Vagina (tissue), 2 donors: ENCODE measurements at regions not wholly inside any gene's neighbourhood (a gene's known extent, or its start where the extent isn't known, plus 50 kb on each side); places are given as distances from the start of the nearest gene placed in this dataset.

ENCODE experiments used
- DNase-seq, 2 donors: peaks; one replicate each; pipeline ENCODE4 v3.0.0-alpha.2; 2017; ENCODE audit errors: extremely low spot score in 2 of 2
- H3K27ac ChIP-seq: fragments of 200-600 bp; sonication (generic); one replicate; pipeline ENCODE4 v1.5.1; 2019
- H3K27me3 ChIP-seq: fragments of 200-600 bp; sonication (generic); one replicate; pipeline ENCODE4 v1.5.1; 2019
- H3K36me3 ChIP-seq, 2 donors: fragments of 200-600 bp; sonication (generic); one replicate each; pipeline ENCODE4 v1.5.1; 2017 to 2019
- H3K4me1 ChIP-seq: fragments of 200-600 bp; sonication (generic); one replicate; pipeline ENCODE4 v1.5.1; 2019
- H3K4me3 ChIP-seq, 2 donors: fragments of 200-600 bp; sonication (generic); 1 replicate in 1 of 2; 2 replicates in 1 of 2; pipeline ENCODE4 v1.5.1; 2016 to 2019
- H3K9me3 ChIP-seq: fragments of 200-600 bp; sonication (generic); one replicate; pipeline ENCODE4 v1.5.1; 2019
- POLR2A ChIP-seq, 2 donors: fragments of 450-650 bp; IDR thresholded peaks; one replicate each; pipeline ENCODE4 v1.6.1; 2017; ENCODE audit warnings: antibody characterized with exemption in 2 of 2, mild to moderate bottlenecking in 2 of 2, moderate library complexity in 2 of 2
- POLR2AphosphoS5 ChIP-seq, 2 donors: sonication (generic); formaldehyde crosslinking; IDR thresholded peaks; one replicate each; pipeline ENCODE4 v1.9.0; 2017; ENCODE audit warnings: antibody characterized with exemption in 2 of 2, mild to moderate bottlenecking in 2 of 2, low read depth in 1 of 2; ENCODE audit not compliant: insufficient read depth in 1 of 2
- intact Hi-C: fragments of 100-400 bp; cut with DNase I; formaldehyde crosslinking; loops from one replicate; pipeline ENCODE4 v1.15.1; 2023
- TF ChIP-seq, protein P1 (sequence below), 3 experiments: fragments of 450-650 bp in 2 of 3; fragments of 200-600 bp in 1 of 3; sonication (generic) in 1 of 3; IDR thresholded peaks; one replicate each; pipeline ENCODE4 v1.5.1; 2017 to 2019; ENCODE audit warnings: antibody characterized with exemption in 3 of 3, mild to moderate bottlenecking in 2 of 3, moderate library complexity in 2 of 3

DNA sequence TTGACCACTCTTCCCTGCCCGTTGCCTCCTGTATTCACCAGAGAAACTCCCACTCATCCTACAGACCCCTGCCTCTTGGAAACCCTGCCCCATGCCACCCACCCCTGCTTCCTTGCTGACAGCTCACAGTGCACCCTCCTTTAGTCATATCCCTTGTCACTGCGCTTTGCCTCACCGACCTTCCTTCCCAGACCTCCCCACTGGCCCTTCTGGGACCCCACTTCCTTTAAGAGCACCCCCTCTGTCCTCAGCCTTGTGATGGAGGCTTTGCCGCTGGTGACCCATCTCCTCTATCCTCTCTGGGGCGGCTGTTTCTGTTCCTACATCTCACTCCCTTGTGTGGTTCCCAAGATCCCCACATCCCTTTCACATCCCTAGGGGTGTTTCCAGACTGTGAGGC is 92.8 kb upstream of the ZMIZ1 start:
- Histone ChIP-seq H3K4me1 (peaks cover 52% of the 10 kb centered on the region), H3K36me3 (no peaks in the 10 kb centered on the region), H3K4me3 (no peak overlapping the region), H3K9me3 (no peaks in the 10 kb centered on the region), H3K27ac (peak overlapping the region; percentile 94), H3K27me3 (no peaks in the 10 kb centered on the region)
- TF ChIP-seq POLR2AphosphoS5 (IDR thresholded peaks at IDR 0.05; ENCODE audit: insufficient read depth in 1 of 2, low read depth in 1 of 2) (no peak), POLR2A (IDR thresholded peaks at IDR 0.05) (no peak)
- TF ChIP-seq, protein P1, sequence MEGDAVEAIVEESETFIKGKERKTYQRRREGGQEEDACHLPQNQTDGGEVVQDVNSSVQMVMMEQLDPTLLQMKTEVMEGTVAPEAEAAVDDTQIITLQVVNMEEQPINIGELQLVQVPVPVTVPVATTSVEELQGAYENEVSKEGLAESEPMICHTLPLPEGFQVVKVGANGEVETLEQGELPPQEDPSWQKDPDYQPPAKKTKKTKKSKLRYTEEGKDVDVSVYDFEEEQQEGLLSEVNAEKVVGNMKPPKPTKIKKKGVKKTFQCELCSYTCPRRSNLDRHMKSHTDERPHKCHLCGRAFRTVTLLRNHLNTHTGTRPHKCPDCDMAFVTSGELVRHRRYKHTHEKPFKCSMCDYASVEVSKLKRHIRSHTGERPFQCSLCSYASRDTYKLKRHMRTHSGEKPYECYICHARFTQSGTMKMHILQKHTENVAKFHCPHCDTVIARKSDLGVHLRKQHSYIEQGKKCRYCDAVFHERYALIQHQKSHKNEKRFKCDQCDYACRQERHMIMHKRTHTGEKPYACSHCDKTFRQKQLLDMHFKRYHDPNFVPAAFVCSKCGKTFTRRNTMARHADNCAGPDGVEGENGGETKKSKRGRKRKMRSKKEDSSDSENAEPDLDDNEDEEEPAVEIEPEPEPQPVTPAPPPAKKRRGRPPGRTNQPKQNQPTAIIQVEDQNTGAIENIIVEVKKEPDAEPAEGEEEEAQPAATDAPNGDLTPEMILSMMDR (IDR thresholded peaks at IDR 0.05), result no peak
- no peak for DNase-seq
- intact Hi-C loops, result no loop called here

DNA sequence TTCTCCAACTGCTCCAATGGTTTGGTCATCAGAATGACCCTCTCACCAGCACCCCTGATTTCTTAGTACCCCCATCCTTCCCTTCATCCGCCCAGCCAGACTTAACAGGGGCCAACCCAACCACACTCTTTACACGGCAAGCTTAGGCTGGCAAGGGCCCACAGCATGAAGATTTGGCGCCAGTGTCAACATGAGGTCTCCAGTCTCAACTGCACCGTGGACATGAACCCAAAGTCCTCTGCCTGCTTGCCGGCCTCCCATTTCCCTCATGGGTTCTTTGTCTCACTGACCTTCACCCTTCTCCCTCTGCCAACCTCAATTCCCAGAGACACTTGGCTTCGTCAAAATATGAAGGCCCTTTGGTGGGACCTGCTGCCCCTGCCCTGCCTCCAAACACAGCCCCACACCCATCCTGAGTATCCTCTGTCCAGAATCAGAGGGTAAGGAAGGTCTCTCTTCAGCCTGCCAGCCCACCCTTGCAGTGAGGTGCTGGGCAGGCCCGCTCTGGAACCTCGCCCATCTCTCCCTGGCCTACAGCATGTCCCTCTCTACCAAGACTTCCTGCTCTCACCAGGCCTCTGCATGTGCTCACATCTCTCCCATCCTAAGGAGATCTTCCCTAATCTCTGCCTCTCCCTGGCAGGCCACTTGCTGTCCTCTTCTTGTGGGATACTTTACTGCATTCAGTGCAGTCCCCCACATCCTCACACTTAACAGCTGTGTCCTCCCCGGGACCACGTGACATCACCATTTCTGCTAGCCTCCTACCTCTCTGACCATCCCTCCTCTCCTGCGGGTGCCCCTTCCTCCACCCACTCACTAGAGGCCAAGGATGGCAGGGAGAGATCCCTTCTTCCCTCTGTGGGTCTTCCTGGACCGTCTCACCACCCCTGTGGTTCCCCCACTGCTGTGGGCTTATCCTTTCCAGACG is 91.7 kb upstream of the ZMIZ1 start:
- intact Hi-C loops, result no loop called here
- peaks cover 55% of the 10 kb centered on the region for H3K4me1 ChIP-seq
- no peaks in the 10 kb centered on the region for H3K36me3 ChIP-seq
- TF ChIP-seq, protein P1 (IDR thresholded peaks at IDR 0.05), result no peak
- TF ChIP-seq POLR2A (IDR thresholded peaks at IDR 0.05) (no peak), POLR2AphosphoS5 (IDR thresholded peaks at IDR 0.05; ENCODE audit: insufficient read depth in 1 of 2, low read depth in 1 of 2) (no peak)
- no peak overlapping the region for H3K4me3 ChIP-seq
- H3K27me3 ChIP-seq, result no peaks in the 10 kb centered on the region
- H3K9me3 ChIP-seq, result no peaks in the 10 kb centered on the region
- H3K27ac ChIP-seq, result peak overlapping the region; percentile 65
- no peak for DNase-seq

DNA sequence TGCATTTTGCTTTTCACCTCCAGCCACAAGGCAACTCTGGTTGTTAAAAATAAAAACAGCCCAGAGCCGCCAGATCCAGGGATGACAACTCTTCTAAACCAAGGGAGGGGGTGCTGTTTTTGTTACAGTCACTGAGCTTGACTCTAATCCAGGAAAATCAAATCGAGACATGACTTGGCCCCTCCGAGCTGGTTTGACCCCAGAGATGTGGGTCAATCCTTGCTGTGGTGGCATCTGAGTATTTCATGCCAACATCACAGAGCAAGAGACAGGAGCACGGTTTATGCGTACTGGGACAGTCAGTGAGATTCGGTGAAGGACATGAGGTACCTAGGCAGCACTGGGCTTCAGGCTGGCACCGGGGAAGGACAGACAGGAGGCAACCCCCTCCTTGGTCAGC is 88.8 kb upstream of the ZMIZ1 start:
- DNase-seq, result no peak
- Histone ChIP-seq H3K4me3 (no peak overlapping the region), H3K27me3 (no peaks in the 10 kb centered on the region), H3K27ac (no peak overlapping the region), H3K36me3 (no peaks in the 10 kb centered on the region), H3K9me3 (no peaks in the 10 kb centered on the region), H3K4me1 (peaks cover 31% of the 10 kb centered on the region)
- intact Hi-C loops, result no loop called here
- TF ChIP-seq POLR2A (IDR thresholded peaks at IDR 0.05) (no peak), POLR2AphosphoS5 (IDR thresholded peaks at IDR 0.05; ENCODE audit: insufficient read depth in 1 of 2, low read depth in 1 of 2) (no peak)
- TF ChIP-seq, protein P1 (IDR thresholded peaks at IDR 0.05), result no peak

DNA sequence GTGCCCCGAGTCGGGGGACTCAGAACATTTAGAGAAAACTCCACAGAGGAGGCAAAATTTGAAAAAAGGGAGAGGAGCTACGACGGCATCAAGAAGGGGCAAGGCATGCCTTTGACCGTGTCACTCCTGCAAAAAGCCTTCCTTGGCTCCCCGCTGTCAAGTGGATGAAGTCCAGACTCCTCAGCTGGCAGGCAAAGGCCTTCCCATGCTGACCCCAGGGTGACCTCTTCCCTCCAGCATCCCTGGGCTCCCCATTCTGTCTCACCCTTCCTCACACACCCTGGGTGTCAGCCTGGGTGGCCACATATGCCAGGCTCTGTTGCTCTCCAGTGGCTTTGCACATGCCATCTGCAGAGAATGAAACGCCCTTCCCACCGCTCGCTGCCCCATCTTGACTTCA is 88.4 kb upstream of the ZMIZ1 start:
- no peak overlapping the region for H3K27ac ChIP-seq
- DNase-seq, result no peak
- H3K4me3 ChIP-seq, result no peak overlapping the region
- H3K9me3 ChIP-seq, result no peaks in the 10 kb centered on the region
- TF ChIP-seq POLR2AphosphoS5 (IDR thresholded peaks at IDR 0.05; ENCODE audit: insufficient read depth in 1 of 2, low read depth in 1 of 2), result peak in 1 of 2 donors; percentile 21
- TF ChIP-seq, protein P1 (IDR thresholded peaks at IDR 0.05), result no peak
- no peaks in the 10 kb centered on the region for H3K36me3 ChIP-seq
- intact Hi-C loops, result no loop called here
- no peaks in the 10 kb centered on the region for H3K27me3 ChIP-seq
- H3K4me1 ChIP-seq, result peaks cover 27% of the 10 kb centered on the region

DNA sequence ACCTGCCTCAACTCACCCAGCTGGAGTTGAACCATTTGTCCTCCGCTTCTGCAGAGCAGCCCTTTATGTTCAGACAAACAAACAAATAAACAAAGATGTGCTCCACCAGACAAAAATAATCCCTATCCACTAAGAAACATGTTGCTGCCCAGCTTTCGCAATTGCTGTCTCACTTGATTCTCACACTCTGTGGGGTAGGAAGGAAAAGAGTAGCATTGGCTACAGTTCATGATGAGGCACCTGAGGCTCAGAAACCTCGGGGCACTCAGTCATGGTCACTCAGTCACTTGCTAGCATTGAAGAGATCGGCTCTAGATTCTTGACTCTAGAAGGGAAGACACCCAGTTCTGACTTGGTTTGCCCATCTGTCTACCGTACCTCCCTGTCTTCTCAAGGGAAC is 88.0 kb upstream of the ZMIZ1 start:
- intact Hi-C loops, result no loop called here

More for the DNA sequence above, 88.0 kb upstream of the ZMIZ1 start:
- Histone ChIP-seq H3K4me3 (no peak overlapping the region), H3K27ac (no peak overlapping the region), H3K27me3 (no peaks in the 10 kb centered on the region), H3K36me3 (no peaks in the 10 kb centered on the region), H3K4me1 (peaks cover 23% of the 10 kb centered on the region), H3K9me3 (no peaks in the 10 kb centered on the region)
- TF ChIP-seq POLR2A (IDR thresholded peaks at IDR 0.05), result no peak
- TF ChIP-seq, protein P1 (IDR thresholded peaks at IDR 0.05), result no peak
- no peak for TF ChIP-seq POLR2AphosphoS5 (IDR thresholded peaks at IDR 0.05; ENCODE audit: insufficient read depth in 1 of 2, low read depth in 1 of 2)
- DNase-seq, result no peak
